ENCODE measurements at regions not wholly inside any gene's neighbourhood (a gene's known extent, or its start where the extent isn't known, plus 50 kb on each side); places are given as distances from the start of the nearest gene placed in this dataset.

DNA sequence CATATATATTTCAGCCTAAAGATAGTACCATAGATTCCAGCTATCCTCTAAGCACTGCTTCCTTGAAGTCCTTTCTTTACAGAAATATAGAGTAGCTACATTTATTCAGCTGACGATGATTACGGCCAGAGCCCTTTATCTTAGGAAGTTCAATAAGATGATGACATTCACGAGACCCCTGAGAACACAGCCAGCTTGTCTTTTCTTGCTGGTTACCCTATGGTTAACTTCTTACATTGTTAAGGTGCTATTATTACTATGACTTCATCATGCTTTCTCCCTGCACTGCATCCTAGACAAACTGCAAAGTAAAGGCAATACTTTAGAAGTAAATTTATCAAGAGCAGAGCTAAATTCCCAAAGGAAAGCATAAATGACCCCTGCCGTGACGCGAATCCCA, 214.4 kb upstream of the LRFN5 start:
- TF ChIP-seq CTCF (IDR thresholded peaks at IDR 0.05) (no peak), POLR2A (IDR thresholded peaks at IDR 0.05) (no peak)
